SK-N-SH (cell line): ENCODE measurements at regions not wholly inside any gene's neighbourhood (a gene's known extent, or its start where the extent isn't known, plus 50 kb on each side); places are given as distances from the start of the nearest gene placed in this dataset.

ENCODE experiments used
- CTCF ChIA-PET: fragments of 300-600, 350-600 bp; formaldehyde crosslinking; extraction: SDS; loops from one replicate; lab custom pipeline; 2021; lab: Yijun Ruan, JAX
- POLR2A ChIA-PET: fragments of 350-600 bp; sonication (Branson Sonifier 250); formaldehyde crosslinking; extraction: SDS; loops from one replicate; lab custom pipeline; 2020; ENCODE audit warnings: antibody characterized with exemption, inconsistent platforms; lab: Yijun Ruan, JAX
- DNase-seq: peaks from one replicate; pipeline ENCODE4 v3.0.0; 2012
- H2AFZ ChIP-seq: fragments of 200-600 bp; sonication (generic); 2 replicates; pipeline ENCODE4 v1.8.1; 2016; ENCODE audit warnings: antibody characterized with exemption, mild to moderate bottlenecking, low read depth
- H3F3A ChIP-seq: fragments of 200-600 bp; sonication (generic); replicated peaks from 2 replicates; pipeline ENCODE3; 2016; ENCODE audit warnings: antibody characterized with exemption, mild to moderate bottlenecking; ENCODE audit not compliant: insufficient read depth
- H3K27ac ChIP-seq, 2 experiments: fragments of 200-500 bp in 1 of 2; fragments of 200-600 bp in 1 of 2; sonication (Bioruptor generic) in 1 of 2; sonication (generic), shearing (Covaris generic) in 1 of 2; 2 replicates each; pipeline versions ENCODE4 v1.5.1 to v1.6.1; 2014 to 2016; ENCODE audit warnings: low read depth in 2 of 2, inconsistent platforms in 1 of 2, low read length in 1 of 2, mild to moderate bottlenecking in 1 of 2, mixed read lengths in 1 of 2
- H3K27me3 ChIP-seq: fragments of 200-600 bp; sonication (generic), shearing (Covaris generic); 2 replicates; pipeline ENCODE4 v1.6.1; 2016; ENCODE audit warnings: mixed run types; ENCODE audit not compliant: insufficient read depth
- H3K36me3 ChIP-seq, 2 experiments: fragments of 200-500 bp in 1 of 2; fragments of 200-600 bp in 1 of 2; sonication (Bioruptor generic) in 1 of 2; sonication (generic) in 1 of 2; replicated peaks in 1 of 2; 2 replicates each; pipeline versions ENCODE3 to v1.5.1; 2014 to 2016; ENCODE audit warnings: low read length in 1 of 2, mild to moderate bottlenecking in 1 of 2; ENCODE audit not compliant: insufficient read depth in 2 of 2, control insufficient read depth in 1 of 2
- H3K4me1 ChIP-seq, 2 experiments: fragments of 200-500 bp in 1 of 2; fragments of 200-600 bp in 1 of 2; sonication (Bioruptor generic) in 1 of 2; sonication (generic), shearing (Covaris generic) in 1 of 2; 2 replicates each; pipeline versions ENCODE4 v1.5.1 to v1.6.1; 2014 to 2016; ENCODE audit warnings: low read depth in 1 of 2, low read length in 1 of 2, mixed run types in 1 of 2; ENCODE audit not compliant: insufficient read depth in 2 of 2, control insufficient read depth in 1 of 2
- H3K4me2 ChIP-seq: fragments of 200-600 bp; sonication (generic), shearing (Covaris generic); 2 replicates; pipeline ENCODE4 v1.6.1; 2017; ENCODE audit warnings: mixed run types
- H3K4me3 ChIP-seq, 2 experiments: fragments of 200-500 bp in 1 of 2; fragments of 200-600 bp in 1 of 2; sonication (Bioruptor generic) in 1 of 2; sonication (generic), shearing (Covaris generic) in 1 of 2; 2 replicates each; pipeline versions ENCODE4 v1.5.1 to v1.8.1; 2014 to 2016; ENCODE audit warnings: low read depth in 2 of 2, inconsistent platforms in 1 of 2, low read length in 1 of 2, mild to moderate bottlenecking in 1 of 2, mixed read lengths in 1 of 2, moderate library complexity in 1 of 2
- H3K79me2 ChIP-seq: fragments of 200-600 bp; sonication (generic); 2 replicates; pipeline ENCODE4 v1.8.1; 2017; ENCODE audit warnings: mild to moderate bottlenecking; ENCODE audit not compliant: insufficient read depth
- H3K9ac ChIP-seq: fragments of 200-600 bp; sonication (generic); 2 replicates; pipeline ENCODE4 v1.6.1; 2017; ENCODE audit warnings: mixed run types
- H3K9me2 ChIP-seq: fragments of 200-600 bp; sonication (generic); 2 replicates; pipeline ENCODE4 v1.6.1; 2017; ENCODE audit warnings: mixed run types
- H3K9me3 ChIP-seq: fragments of 200-600 bp; sonication (generic); 2 replicates; pipeline ENCODE4 v1.6.1; 2017; ENCODE audit warnings: mixed run types, mild to moderate bottlenecking, moderate library complexity
- H4K20me1 ChIP-seq: fragments of 200-600 bp; sonication (generic); 2 replicates; pipeline ENCODE4 v1.6.1; 2017; ENCODE audit warnings: mild to moderate bottlenecking, mixed run types; ENCODE audit not compliant: insufficient read depth
- CHD2 ChIP-seq: fragments of 150-350 bp; IDR thresholded peaks from 2 replicates; pipeline ENCODE4 v1.6.1; 2018; ENCODE audit warnings: low read length; ENCODE audit not compliant: partially characterized antibody
- EP300 ChIP-seq, 2 experiments: IDR thresholded peaks; 2 replicates each; pipeline versions ENCODE4 v1.4.0 to v1.6.1; 2012; ENCODE audit warnings: borderline replicate concordance in 1 of 2, low read depth in 1 of 2, low read length in 1 of 2
- EZH2phosphoT487 ChIP-seq: fragments of 200-600 bp; sonication (generic); IDR thresholded peaks from 2 replicates; pipeline ENCODE4 v1.6.1; 2017; ENCODE audit warnings: low read depth, mixed run types, mild to moderate bottlenecking, antibody characterized with exemption, moderate library complexity, borderline replicate concordance
- FOXJ3 ChIP-seq: sonication (generic); formaldehyde crosslinking; IDR thresholded peaks from 2 replicates; pipeline ENCODE4 v1.5.1; 2020; ENCODE audit warnings: mild to moderate bottlenecking, missing genetic modification reagents
- IRF3 ChIP-seq: fragments of 150-350 bp; IDR thresholded peaks from 2 replicates; pipeline ENCODE4 v1.6.1; 2016; ENCODE audit warnings: mild to moderate bottlenecking, low read depth, low read length
- MAX ChIP-seq: IDR thresholded peaks from 2 replicates; pipeline ENCODE4 v1.4.0; 2012; ENCODE audit warnings: low read depth
- MEF2A ChIP-seq: IDR thresholded peaks from 2 replicates; pipeline ENCODE4 v1.4.0; 2012; ENCODE audit warnings: low read depth, borderline replicate concordance
- PBX3 ChIP-seq: IDR thresholded peaks from 2 replicates; pipeline ENCODE4; 2012
- RCOR1 ChIP-seq: fragments of 150-350 bp; IDR thresholded peaks from 2 replicates; pipeline ENCODE4 v1.6.1; 2017; ENCODE audit warnings: antibody characterized with exemption, low read length
- RFX5 ChIP-seq: IDR thresholded peaks from 2 replicates; pipeline ENCODE4 v1.6.1; 2012; ENCODE audit warnings: mild to moderate bottlenecking, improper control_type of control experiment, low read length
- TAF1 ChIP-seq: IDR thresholded peaks from 2 replicates; pipeline ENCODE4 v1.6.1; 2012; ENCODE audit warnings: low read depth, mild to moderate bottlenecking, low read length, moderate library complexity, borderline replicate concordance
- TEAD4 ChIP-seq: IDR thresholded peaks from 2 replicates; pipeline ENCODE4 v1.4.0; 2012; ENCODE audit warnings: mild to moderate bottlenecking, borderline replicate concordance; ENCODE audit not compliant: insufficient read depth
- USF1 ChIP-seq: IDR thresholded peaks from 2 replicates; pipeline ENCODE4 v1.4.0; 2012; ENCODE audit warnings: low read depth, borderline replicate concordance
- USF2 ChIP-seq: fragments of 150-350 bp; IDR thresholded peaks from 2 replicates; pipeline ENCODE4 v1.6.1; 2017; ENCODE audit warnings: antibody characterized with exemption, low read length, low read depth, borderline replicate concordance
- WGBS: methylation state at CpG from one replicate; pipeline ENCODE4 v1.1.6; 2017; ENCODE audit warnings: low lambda C conversion rate; 5-methylcytosine and 5-hydroxymethylcytosine counted together

GRCh38 chr14:105903971-105904370 is 377.6 kb downstream of the TMEM121 start:
- ChIA-PET POLR2A (no interaction called here), CTCF (no interaction called here)
- 48% methylated on average over 4 of the region's 9 CpGs for WGBS
- DNase-seq = peak; percentile 70
- Histone ChIP-seq H2AFZ (no peak overlapping the region), H3K4me1 (peaks cover 0 to 73% of the 10 kb centered on the region in 2 experiments; a peak in 1 of 4 replicates), H3K79me2 (no peaks in the 10 kb centered on the region), H3K4me3 (no peak overlapping the region), H3K27ac (peak overlapping the region in 1 of 2 experiments; percentile 72; a peak in 2 of 4 replicates), H3K9me3 (no peaks in the 10 kb centered on the region), H3F3A (no peaks in the 10 kb centered on the region), H3K27me3 (no peaks in the 10 kb centered on the region), H3K36me3 (no peaks in the 10 kb centered on the region), H3K9ac (no peak overlapping the region), H3K9me2 (no peaks in the 10 kb centered on the region), H4K20me1 (no peaks in the 10 kb centered on the region), H3K4me2 (no peak overlapping the region)
- TF ChIP-seq FOXJ3 (0 out of 2 replicates have a peak, but pooled peaks have one; percentile 13), EP300 (IDR thresholded peaks at IDR 0.05; ENCODE audit: borderline replicate concordance in 1 of 2, low read depth in 1 of 2, low read length in 1 of 2) (peak in 1 of 2 experiments; percentile 13; a peak in 1 of 4 replicates), TAF1 (no peak)

- Histone ChIP-seq H2AFZ (no peak overlapping the region), H3F3A (no peaks in the 10 kb centered on the region), H3K4me3 (no peak overlapping the region), H3K79me2 (no peaks in the 10 kb centered on the region), H4K20me1 (no peaks in the 10 kb centered on the region), H3K27me3 (no peaks in the 10 kb centered on the region), H3K9ac (no peak overlapping the region), H3K9me3 (no peaks in the 10 kb centered on the region), H3K27ac (peak overlapping the region in 1 of 2 experiments; percentile 72; a peak in 2 of 4 replicates), H3K9me2 (no peaks in the 10 kb centered on the region), H3K4me1 (peaks cover 0 to 73% of the 10 kb centered on the region in 2 experiments; a peak in 1 of 4 replicates), H3K4me2 (no peak overlapping the region), H3K36me3 (no peaks in the 10 kb centered on the region)
- DNase-seq = no peak
- WGBS = 35% methylated on average over 4 of the region's 11 CpGs
- TF ChIP-seq IRF3 (no peak), CHD2 (no peak), PBX3 (no peak), MEF2A (no peak), RFX5 (no peak), USF2 (no peak), USF1 (no peak), TAF1 (no peak), FOXJ3 (no peak), EZH2phosphoT487 (no peak), RCOR1 (no peak), TEAD4 (no peak), MAX (no peak)
- ChIA-PET POLR2A (no interaction called here), CTCF (no interaction called here)
Measured at GRCh38 chr14:105904379-105904778, 378.0 kb downstream of the TMEM121 start.
